HG03064 (cell line): ENCODE measurements at regions not wholly inside any gene's neighbourhood (a gene's known extent, or its start where the extent isn't known, plus 50 kb on each side); places are given as distances from the start of the nearest gene placed in this dataset.

Experiments used
- ATAC-seq: cut with Tn5 transposase; IDR thresholded peaks from one replicate; pipeline ENCODE4 v1.9.1; 2021; ENCODE audit warnings: low read depth; ENCODE audit not compliant: unreplicated experiment

DNA sequence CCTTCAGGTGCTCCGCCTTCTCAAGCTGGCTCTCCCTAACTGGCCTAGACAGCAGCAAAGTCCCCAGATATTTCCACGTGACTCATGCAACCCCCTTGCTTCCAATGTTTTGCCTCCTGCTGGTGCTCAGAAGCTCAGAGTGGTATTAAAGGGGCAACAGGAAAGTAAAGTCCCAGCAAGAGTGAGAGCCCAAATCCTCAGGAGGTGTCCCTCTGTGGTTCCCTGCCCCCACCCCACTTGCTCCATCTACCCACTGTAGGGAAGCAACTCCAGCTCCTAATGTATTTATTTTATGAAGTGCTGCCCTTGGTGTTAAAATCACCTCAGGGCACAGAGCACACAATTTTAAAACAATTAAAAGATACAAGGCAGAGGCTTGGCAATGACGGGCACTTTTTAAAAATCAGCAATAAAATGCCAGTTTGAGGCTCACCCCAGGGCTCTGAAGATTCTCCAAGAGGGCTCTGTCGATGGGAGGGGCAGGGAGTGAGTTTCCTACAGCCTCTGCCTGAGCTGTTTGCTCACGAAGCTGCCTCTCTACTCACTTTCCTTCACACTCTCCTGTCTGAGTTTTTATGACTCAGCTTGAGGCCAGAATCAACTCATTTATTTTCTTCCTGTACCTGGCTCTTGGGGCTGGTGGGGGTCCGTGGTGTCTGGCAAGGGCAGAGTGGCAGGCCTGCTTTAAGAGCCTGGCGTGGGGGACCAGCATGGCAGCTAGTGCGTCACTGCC is 81.9 kb upstream of the MAX start:
- no peak for ATAC-seq

DNA sequence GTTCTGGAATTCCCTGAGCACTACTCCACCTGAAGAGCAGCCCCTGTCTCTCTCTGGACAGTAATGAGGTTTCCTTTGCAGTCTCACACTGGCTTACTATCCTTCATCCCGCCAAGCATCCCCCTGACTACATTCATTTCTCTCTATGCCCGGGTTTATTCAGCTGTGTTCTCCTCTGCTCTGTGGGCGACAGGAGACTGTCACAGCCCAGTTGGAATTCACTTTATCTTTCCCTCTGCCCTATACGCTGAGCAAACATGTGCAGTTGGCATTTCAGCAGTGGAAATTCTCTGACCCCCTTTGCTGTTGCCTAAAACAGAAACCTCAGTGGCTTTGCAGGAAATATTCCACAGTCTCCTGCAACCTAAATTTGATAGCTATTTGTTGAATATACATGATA is 83.5 kb upstream of the MAX start:
- no peak for ATAC-seq

DNA sequence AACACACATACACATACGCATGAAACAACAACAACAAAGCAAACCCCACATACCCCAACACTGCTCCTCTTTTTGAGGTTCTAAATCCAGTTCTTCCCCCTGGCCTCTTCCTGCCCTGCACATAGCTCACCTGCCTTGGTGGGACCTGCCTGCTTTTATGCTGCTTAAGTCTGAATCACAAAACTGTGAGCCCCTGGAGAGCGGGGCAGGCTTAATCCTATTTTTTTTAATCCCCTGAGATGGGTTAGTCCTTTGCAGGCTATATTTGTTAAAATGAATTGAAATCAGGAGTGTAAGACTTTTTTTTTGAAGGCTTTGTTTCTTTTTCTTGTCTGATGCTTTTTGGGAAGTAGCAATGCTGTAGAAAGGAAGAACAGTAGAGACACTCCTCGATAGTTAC is 84.6 kb upstream of the MAX start:
- no peak for ATAC-seq

DNA sequence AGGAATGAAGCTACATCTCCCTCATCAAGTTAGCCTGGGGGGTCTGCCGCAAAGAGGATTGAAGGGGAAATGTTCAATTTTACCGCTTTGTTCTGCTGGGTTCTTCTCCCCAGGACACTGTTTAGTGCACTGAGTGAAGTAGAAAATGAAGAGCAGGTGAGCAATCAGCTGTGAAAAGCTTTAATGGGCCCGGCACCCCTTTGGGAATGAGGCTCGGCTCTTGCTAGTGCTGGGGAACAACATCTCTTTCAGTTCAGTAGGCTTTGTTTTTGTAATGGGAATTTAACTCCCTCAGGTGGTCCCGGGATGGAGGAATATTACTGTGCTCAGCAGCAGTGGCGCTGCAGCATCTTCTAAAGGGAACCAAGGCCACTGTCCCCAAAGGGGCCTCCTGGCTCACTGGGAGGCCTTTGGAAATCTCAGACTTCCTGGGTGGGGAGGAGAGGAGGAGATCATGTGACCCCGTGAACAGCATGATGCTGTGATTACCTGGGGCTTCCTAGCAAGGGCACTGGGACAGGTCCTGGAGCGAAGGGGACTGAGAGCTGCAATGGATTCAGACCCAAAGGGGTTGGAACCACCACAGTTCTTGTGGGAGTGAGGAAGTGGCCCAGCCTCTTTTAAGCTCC is 85.2 kb upstream of the MAX start:
- no peak for ATAC-seq

DNA sequence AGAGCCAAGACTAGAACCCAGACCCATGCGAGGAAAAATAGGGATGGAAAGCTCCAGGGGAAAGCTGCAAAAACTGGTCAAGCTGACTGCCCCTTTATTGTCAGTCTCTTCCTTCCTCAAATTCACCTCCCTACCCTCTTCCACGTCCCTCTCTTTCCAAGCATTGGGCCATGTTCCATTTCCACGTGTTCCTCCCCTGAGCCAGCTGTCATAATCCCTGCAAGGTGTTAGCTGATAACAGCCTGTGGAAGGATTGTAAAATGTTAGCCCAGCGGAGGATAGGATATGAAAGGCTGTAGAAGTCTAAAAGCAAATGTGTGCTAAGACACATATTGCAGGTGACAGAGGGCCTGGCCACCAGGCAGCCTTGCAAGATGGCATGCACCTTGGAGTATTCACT is 88.0 kb upstream of the MAX start:
- no peak for ATAC-seq

DNA sequence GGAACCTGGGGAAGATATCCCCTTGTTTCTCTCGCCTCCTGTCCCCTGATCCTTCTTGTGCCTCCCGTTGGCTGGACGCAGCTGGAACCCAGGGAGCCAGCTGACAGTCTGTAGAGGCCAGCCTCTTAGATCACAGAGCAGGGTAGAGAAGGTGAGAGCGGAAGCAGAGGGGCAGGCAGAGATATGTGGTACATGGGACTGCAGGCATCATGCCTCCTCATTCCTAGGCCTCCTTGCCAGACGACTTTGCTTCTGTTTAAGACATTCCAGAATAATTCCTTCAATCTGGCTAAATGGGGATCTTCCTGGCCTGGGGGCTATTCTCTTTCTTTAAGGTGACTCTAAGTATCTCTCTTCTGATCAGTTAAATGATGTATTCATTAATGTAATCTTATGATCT is 89.4 kb upstream of the MAX start:
- ATAC-seq: no peak

DNA sequence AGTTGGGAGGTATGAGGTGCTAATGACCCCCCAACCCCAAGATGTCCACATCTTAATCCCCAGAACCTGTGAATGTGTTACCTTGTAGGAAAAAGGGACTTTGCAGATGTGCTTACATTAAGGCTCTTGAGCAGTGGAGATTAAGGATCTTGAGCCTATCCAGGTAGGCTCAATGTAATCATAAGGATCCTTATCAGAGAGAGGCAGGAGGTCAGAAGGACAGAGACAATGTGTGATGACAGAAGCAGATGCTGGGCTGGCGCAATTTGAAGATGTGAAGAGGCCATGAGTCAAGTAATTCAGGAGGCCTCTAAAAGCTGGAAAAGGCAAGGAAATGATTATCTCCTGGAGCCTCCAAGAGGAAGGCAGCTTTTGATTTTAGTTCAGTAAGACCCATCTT is 90.4 kb upstream of the MAX start:
- no peak for ATAC-seq

DNA sequence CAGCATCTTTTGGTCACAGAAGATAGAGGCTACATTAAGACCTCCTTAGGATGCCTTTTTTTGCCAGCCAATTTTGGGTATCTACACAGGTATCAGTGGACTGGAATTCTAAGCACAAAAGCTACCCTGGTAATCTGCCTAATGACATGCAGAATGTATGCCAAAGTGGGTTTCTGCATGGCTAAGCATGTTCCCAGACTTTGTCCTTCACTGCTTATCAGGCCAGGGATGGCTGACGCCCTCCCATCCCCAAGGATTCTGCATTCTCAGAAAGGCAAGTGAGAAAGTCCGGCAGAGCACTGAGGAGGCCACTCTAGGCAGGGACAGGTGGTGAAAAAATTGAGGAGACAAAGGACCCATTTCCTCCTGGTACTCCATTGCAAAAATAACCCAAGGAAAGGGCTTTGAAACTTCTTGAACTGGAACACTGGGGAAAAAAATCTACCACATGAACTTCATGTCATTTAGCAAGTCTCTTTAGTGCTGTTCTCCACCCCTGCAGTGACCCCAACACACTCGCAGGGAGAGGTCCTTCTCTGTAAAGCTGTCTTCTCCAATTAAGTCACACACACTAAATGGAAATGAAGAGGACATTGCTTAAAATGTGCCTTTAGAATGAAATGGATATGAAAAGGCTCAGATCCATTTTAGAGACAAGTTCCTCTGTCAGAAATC is 91.7 kb upstream of the MAX start:
- ATAC-seq: no peak

DNA sequence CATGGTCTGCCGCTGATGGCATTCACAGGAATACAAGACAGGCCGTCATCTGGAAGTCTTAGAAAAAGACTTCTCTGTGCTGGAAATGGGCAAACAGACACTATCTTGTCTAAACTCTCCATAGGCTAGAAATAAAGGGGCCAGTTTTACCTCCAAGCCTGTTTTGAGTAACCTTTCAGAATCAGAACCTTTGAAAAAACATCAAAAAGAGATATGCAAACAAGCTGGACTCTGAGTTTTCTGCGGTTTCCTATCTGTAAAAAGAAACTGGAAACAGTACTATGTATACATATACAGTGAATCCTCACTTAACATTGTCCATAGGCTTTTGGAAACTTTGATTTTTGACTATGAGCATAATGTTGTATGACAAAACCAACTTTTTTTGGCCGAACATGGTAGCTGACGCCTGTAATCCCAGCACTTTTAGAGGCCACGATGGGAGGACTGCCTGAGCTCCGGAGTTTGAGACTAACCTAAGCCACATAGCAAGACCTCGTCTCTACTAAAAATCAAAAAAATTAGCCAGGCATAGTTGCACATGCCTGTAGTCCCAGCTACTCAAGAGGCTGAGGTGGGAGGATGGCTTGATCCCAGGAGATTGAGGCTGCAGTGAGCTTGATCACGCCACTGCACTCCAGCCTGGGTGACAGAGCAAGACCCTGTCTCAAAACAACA is 92.9 kb upstream of the MAX start:
- peak; percentile 92 for ATAC-seq

DNA sequence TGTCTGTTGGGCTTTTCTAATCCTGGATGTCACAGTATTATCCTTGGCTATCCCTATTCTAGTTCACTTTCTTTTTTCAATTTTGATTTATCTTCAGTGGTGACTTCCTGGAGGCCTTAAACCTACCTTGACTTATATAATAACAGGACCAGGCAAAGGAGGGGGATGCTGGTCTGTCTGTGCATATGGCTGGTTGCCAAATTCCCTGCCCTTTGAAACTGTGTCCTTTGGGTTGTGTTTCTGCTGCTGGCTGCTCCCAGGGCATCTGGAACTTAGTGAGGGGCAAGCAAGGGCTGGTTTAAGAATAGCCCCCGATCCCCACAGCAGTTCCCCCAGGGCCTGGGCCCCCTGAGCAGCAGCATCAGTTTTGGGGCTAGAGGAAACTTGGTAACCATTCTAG is 96.0 kb upstream of the MAX start:
- no peak for ATAC-seq

DNA sequence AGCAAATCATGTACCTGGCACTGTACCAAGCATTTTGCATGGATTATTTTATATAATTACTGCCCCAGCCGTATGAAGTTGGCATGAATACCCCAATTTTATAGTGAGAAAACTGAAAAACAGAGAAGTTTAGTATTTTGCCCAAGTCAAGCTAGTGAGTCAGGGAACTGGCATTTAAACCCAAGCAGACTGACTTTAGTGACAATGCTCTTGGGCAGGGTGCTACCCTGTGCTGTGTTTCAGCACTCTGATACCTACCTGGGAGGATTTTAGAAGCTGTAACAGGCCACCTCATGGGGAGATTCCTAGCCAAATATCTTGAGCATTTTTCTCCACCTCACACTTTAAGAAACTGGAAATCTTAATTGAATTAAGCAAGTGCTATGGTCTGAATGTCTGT is 98.1 kb upstream of the MAX start:
- no peak for ATAC-seq

DNA sequence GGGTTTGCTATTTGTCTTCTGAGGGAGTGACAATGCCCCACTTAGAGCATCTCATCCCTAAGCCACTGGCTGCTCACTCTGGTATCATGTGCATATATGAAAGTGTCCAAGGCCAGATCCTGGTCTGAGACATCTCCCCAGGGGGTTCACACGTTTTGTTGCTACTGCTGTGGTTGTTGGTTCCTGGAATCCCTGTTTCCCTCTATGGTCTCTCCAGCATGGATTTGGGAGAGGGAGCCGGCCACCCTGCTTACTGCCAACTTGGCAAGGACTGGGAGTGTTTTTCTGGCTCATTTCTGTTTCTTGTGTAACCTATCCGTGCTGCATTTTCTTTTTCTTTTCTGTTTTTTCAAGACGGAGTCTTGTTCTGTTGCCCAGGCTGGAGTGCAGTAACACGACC is 101.3 kb upstream of the MAX start:
- ATAC-seq: no peak

DNA sequence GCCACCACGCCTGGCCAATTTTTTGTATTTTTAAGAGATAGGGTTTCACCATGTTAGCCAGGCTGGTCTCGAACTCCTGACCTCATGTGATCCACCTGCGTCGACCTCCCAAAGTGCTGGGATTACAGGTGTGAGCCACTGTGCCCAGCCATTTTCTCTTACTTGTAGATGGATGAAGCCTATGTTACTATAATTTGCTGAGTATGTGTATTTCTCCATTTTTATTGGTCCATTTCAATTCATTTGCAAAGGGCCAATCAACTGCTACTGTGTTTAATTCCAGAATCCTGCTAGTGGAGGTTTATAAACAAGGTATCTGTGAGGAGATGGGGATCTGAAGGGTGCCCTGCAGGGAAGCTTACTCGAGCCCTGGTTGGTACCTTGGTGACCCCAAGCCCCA is 101.7 kb upstream of the MAX start:
- ATAC-seq: no peak

DNA sequence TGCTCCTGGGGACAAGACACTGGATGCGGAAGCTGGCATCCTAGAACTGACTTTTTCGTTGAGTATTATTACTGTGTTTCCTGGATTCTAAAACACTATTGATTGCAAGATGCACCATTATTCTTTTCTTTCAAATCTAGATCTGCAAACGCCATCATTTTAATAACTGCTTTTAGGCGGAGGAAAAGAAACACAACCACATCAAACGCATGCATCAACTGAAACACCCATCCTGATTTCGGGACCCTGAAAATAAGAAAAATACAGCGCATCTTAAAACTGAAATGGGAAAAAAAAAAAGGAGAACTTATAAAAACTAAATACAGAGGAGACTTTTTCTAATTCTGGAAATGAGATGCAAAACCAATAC is 103.7 kb upstream of the MAX start:
- no peak for ATAC-seq

DNA sequence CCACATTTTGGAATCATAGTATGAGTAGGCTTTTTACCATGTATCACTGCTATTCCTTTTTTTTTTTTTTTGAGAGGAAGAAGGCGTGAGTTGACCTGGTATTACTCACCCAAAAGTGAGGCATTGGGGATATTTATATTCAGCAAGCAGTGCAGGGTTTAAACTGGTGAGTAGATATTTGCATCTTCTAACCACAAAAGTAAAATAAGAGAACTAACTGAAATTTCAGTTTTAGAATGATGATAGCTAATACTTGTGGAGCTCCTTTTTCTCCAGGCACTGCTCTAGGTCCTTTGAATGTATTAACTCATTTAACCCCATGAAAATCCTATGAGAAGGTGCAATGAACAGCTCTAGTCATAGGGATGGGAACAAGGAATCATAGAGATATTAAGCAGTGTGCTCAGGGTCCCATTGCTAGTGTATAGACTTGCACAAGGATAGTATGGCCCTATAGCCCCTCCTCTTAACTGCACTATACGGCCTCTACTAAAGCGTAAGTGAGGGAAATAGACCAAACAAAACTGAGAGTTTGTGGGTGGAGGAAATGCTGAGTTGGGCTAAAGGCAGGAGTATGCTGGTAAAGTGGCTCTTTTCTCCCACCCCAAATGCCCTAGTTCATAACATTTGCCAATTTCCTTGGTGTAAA is 104.3 kb upstream of the MAX start:
- ATAC-seq: peak; percentile 62

DNA sequence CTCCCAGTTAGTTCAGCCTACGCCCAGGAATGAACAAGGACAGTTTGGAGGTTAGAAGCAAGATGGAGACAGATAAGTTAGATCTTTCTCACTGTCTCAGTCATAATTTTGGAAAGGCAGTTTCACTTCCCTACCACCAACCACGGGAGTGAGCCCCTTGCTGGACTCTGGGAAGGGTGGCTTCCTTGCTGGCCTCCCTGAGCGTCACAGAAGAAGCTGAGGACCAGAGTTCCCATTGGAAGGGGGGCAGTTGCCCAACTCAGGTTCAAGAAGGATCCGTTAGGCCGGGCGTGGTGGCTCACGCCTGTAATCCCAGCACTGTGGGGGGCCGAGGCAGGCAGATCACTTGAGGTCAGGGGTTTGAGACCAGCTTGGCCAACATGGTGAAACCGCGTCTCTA is 106.2 kb upstream of the MAX start:
- ATAC-seq: no peak

DNA sequence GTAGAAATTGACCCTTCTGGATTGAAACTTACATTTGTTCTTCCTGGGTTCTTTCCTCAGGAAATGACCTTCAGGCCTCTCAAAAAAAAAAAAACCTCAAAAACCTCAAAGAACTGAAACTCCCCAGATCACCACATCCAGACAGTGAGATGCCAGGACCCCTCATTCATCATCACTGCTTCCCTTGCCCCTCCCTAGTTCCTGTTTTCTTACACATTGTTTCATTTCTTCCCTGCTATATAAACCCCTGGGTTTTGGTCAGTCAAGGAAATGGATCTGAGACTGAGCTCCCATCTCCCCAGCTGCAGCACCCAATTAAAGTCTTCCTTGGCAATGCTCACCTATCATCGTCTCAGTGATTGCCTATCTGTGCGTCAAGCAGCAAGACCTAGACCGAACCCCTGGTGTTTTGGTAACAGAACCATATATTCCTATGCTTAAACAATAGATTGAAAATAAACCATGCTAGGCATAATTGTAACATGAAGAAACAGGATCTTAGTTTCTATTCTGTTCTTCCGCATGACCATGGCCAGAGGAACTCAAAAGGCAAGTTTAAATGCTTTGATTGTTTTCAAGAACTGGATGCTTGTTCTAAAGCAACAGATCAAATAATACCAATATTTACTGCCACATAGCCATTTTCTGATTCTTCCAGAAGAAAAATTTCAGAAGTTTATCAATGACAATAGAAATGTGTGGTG is 108.0 kb upstream of the MAX start:
- ATAC-seq: no peak

DNA sequence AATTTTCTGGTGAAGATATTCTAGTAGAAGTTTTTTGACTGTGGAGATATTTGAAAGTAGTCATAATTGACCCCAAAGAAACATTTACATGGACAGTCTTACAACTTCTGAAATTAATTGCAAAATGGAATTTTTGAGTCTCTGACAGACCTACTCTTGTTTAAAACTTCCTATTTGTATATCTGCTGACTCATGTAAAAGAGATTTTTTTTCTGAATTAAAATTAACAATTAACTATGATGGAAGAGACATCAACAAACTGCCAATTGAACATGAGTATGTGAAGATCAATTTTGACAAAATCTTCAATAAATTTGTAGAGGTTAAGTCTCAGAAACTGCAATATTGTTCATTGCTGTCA is 108.5 kb upstream of the MAX start:
- ATAC-seq: no peak

DNA sequence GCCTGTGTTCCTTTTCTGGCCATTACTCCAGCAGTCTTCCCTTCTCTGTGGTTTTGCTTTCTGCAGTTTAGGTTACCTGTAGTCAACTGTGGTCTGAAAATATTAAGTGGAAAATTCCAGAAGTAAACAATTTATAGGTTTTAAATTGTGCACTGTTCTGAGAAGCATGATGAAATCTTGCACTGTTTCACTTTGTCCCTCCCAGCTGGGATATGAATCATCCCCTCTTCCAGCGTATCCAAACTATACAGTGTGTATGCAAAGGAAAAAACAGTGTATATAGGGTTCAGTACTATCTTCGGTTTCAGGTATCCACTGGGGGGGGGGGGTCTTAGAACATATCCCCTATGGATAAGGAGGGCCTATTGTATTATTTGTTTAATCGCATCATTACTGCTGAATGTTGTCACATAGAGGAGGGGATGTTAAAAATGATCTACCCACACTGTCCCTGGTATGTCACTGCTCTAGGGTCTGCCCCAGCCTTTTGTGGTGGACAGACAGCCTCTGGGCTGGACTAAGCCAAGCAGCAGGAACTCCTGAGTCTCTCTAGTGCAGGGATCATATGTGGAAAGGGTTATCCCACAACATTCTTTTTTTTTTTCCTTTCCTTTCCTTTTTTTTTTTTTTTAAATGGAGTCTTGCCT is 109.1 kb upstream of the MAX start:
- ATAC-seq: no peak

DNA sequence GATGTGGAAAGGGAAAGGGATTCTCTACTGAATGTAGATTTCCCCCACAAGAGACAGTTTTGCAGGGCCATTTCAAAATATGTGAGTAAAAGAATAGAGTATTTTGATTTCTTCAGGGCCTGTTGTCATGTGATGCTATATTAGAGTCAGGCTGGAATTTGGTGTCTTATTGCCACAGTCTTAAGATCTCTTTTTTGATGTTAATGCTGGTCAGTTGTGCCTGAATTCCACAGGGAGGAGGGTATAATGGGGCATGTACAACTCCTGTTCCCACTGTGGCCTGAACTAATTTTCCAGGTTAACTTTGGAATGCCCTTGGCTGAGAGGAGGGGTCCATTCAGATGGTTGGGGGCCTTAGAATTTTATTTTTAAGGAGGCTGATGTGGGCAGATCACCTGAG is 111.0 kb upstream of the MAX start:
- ATAC-seq: no peak
